HUES64 (cell line): ENCODE measurements at regions not wholly inside any gene's neighbourhood (a gene's known extent, or its start where the extent isn't known, plus 50 kb on each side); places are given as distances from the start of the nearest gene placed in this dataset.

Source experiments
- H3K27ac ChIP-seq: 2 replicates; pipeline ENCODE4 v1.7.0; 2013; ENCODE audit warnings: low read depth, low read length, inconsistent platforms
- H3K27me3 ChIP-seq: 2 replicates; pipeline ENCODE4 v1.6.1; 2013; ENCODE audit warnings: mild to moderate bottlenecking, low read length; ENCODE audit not compliant: insufficient read depth
- H3K36me3 ChIP-seq: 2 replicates; pipeline ENCODE4 v1.6.1; 2013; ENCODE audit warnings: mild to moderate bottlenecking, low read length; ENCODE audit not compliant: insufficient read depth
- H3K4me1 ChIP-seq: 2 replicates; pipeline ENCODE4 v1.6.1; 2013; ENCODE audit warnings: mild to moderate bottlenecking, low read length, moderate library complexity; ENCODE audit not compliant: insufficient read depth
- H3K4me3 ChIP-seq: 2 replicates; pipeline ENCODE4 v1.5.1; 2013; ENCODE audit warnings: mild to moderate bottlenecking, low read length, moderate library complexity
- H3K9ac ChIP-seq: 2 replicates; pipeline ENCODE4 v1.6.1; 2013; ENCODE audit warnings: mild to moderate bottlenecking, low read depth, low read length
- H3K9me3 ChIP-seq: 2 replicates; pipeline ENCODE4 v1.6.1; 2013; ENCODE audit warnings: low read depth, low read length; ENCODE audit not compliant: insufficient read depth
- WGBS: fragments of 150-250, 120-280 bp; methylation state at CpG from one replicate; pipeline ENCODE4 v1.1.7; 2013; ENCODE audit warnings: missing lambda C conversion rate; 5-methylcytosine and 5-hydroxymethylcytosine counted together

DNA sequence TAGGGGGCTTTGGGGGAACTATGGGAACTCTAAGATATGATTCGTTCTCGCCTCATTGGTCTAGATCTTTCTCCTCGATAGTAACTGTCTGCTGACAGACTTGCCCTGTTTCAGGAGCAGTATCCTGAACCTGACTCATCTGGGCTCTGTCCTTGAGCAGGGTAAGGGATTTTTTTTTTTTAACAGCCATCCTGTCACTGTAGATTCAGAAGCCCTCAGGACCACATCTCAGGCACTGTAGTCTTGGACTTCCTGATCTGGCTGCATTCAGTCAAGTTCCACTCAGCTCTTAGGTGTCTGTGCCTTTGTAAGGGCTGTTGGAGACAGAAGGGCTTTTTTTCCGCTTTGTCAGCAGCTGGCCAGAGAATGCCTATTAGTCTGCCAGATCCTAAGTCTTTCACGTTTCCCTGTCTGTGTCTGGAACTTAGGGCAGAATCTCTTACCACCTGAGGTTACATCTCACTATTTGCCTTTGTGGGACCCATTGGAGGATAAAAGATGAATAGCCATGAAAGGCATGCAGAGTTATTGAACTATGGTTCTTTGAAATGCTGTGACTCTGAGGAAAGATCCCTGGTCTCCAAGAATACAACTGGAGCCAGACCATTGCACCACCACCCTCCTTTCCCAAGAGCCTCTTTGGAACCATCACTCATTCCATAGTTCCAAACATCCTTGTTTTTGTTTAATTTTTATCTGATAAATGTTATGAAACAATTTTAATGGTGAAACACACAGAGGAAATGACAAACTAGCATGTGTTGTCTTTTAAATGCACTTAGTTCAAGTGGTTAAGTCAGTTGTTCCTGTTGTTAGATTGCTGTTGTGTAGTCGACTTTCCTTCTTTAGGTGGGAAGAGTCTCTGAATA, 49.7 kb upstream of the MACF1 start:
- Histone ChIP-seq H3K9ac (0 out of 2 replicates have a peak overlapping the region, but pooled peaks have one; percentile 12), H3K36me3 (peaks cover 6% of the 10 kb centered on the region), H3K27me3 (no peaks in the 10 kb centered on the region), H3K27ac (peak overlapping the region; percentile 11; the same call in 1 of the 2 replicates), H3K9me3 (no peaks in the 10 kb centered on the region), H3K4me1 (peaks cover 78% of the 10 kb centered on the region), H3K4me3 (no peak overlapping the region)
- WGBS, result 85% methylated on average over 6 of the region's 6 CpGs
